Liver (tissue), 3 donors: ENCODE measurements at regions not wholly inside any gene's neighbourhood (a gene's known extent, or its start where the extent isn't known, plus 50 kb on each side); places are given as distances from the start of the nearest gene placed in this dataset.

ENCODE experiments used
- ATF3 ChIP-seq: IDR thresholded peaks from 2 replicates; pipeline ENCODE4 v1.6.1; 2016; ENCODE audit warnings: antibody characterized with exemption
- EGR1 ChIP-seq, 2 donors: IDR thresholded peaks; 2 replicates each; pipeline ENCODE4 v1.6.1; 2016 to 2018; ENCODE audit warnings: antibody characterized with exemption in 2 of 2, low read depth in 2 of 2
- FOXA2 ChIP-seq: IDR thresholded peaks from 2 replicates; pipeline ENCODE4 v1.6.1; 2016; ENCODE audit warnings: antibody characterized with exemption
- GABPA ChIP-seq, 2 donors: IDR thresholded peaks in 1 of 2; conservative IDR thresholded peaks in 1 of 2; 2 replicates each; pipeline ENCODE4 v1.6.1; 2016; ENCODE audit warnings: antibody characterized with exemption in 2 of 2, mild to moderate bottlenecking in 1 of 2, moderate library complexity in 1 of 2
- JUND ChIP-seq, 2 donors: IDR thresholded peaks; 2 replicates each; pipeline ENCODE4 v1.6.1; 2016; ENCODE audit warnings: antibody characterized with exemption in 2 of 2
- RAD21 ChIP-seq, 2 donors: IDR thresholded peaks; 2 replicates each; pipeline ENCODE4 v1.6.1; 2016; ENCODE audit warnings: antibody characterized with exemption in 2 of 2, mild to moderate bottlenecking in 2 of 2
- RXRA ChIP-seq, 2 donors: IDR thresholded peaks; 2 replicates each; pipeline ENCODE4 v1.6.1; 2017 to 2018; ENCODE audit warnings: antibody characterized with exemption in 2 of 2, mild to moderate bottlenecking in 1 of 2
- TAF1 ChIP-seq: conservative IDR thresholded peaks from 2 replicates; pipeline ENCODE4 v1.6.1; 2016; ENCODE audit warnings: antibody characterized with exemption, mild to moderate bottlenecking
- TF ChIP-seq, protein P1 (sequence below): fragments of 150-350 bp; IDR thresholded peaks from 2 replicates; pipeline ENCODE4 v1.5.1; 2017; ENCODE audit warnings: improper control_type of control experiment, low read depth, low read length; ENCODE audit not compliant: missing input control
- TF ChIP-seq, protein P2 (sequence below): IDR thresholded peaks from 2 replicates; pipeline ENCODE4 v1.6.1; 2016; ENCODE audit warnings: antibody characterized with exemption
- TF ChIP-seq, protein P3 (sequence below): IDR thresholded peaks from 2 replicates; pipeline ENCODE4 v1.6.1; 2016; ENCODE audit warnings: antibody characterized with exemption, mild to moderate bottlenecking
- donor health status: healthy.
- donor health status: healthy.

GRCh38 chr1:234690872-234691271, 80.9 kb upstream of the IRF2BP2 start:
- TF ChIP-seq GABPA (IDR thresholded peaks at IDR 0.05 in 1 of 2, conservative IDR thresholded peaks at IDR 0.05 in 1 of 2) (no peak), RAD21 (IDR thresholded peaks at IDR 0.05) (no peak), RXRA (IDR thresholded peaks at IDR 0.05) (no peak), JUND (IDR thresholded peaks at IDR 0.05) (no peak), TAF1 (no peak), FOXA2 (no peak), ATF3 (no peak), EGR1 (IDR thresholded peaks at IDR 0.05; ENCODE audit: low read depth in 2 of 2) (no peak)
- TF ChIP-seq, protein P1, sequence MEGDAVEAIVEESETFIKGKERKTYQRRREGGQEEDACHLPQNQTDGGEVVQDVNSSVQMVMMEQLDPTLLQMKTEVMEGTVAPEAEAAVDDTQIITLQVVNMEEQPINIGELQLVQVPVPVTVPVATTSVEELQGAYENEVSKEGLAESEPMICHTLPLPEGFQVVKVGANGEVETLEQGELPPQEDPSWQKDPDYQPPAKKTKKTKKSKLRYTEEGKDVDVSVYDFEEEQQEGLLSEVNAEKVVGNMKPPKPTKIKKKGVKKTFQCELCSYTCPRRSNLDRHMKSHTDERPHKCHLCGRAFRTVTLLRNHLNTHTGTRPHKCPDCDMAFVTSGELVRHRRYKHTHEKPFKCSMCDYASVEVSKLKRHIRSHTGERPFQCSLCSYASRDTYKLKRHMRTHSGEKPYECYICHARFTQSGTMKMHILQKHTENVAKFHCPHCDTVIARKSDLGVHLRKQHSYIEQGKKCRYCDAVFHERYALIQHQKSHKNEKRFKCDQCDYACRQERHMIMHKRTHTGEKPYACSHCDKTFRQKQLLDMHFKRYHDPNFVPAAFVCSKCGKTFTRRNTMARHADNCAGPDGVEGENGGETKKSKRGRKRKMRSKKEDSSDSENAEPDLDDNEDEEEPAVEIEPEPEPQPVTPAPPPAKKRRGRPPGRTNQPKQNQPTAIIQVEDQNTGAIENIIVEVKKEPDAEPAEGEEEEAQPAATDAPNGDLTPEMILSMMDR, result no peak
- TF ChIP-seq, protein P2, sequence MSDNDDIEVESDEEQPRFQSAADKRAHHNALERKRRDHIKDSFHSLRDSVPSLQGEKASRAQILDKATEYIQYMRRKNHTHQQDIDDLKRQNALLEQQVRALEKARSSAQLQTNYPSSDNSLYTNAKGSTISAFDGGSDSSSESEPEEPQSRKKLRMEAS, result no peak
- TF ChIP-seq, protein P3, sequence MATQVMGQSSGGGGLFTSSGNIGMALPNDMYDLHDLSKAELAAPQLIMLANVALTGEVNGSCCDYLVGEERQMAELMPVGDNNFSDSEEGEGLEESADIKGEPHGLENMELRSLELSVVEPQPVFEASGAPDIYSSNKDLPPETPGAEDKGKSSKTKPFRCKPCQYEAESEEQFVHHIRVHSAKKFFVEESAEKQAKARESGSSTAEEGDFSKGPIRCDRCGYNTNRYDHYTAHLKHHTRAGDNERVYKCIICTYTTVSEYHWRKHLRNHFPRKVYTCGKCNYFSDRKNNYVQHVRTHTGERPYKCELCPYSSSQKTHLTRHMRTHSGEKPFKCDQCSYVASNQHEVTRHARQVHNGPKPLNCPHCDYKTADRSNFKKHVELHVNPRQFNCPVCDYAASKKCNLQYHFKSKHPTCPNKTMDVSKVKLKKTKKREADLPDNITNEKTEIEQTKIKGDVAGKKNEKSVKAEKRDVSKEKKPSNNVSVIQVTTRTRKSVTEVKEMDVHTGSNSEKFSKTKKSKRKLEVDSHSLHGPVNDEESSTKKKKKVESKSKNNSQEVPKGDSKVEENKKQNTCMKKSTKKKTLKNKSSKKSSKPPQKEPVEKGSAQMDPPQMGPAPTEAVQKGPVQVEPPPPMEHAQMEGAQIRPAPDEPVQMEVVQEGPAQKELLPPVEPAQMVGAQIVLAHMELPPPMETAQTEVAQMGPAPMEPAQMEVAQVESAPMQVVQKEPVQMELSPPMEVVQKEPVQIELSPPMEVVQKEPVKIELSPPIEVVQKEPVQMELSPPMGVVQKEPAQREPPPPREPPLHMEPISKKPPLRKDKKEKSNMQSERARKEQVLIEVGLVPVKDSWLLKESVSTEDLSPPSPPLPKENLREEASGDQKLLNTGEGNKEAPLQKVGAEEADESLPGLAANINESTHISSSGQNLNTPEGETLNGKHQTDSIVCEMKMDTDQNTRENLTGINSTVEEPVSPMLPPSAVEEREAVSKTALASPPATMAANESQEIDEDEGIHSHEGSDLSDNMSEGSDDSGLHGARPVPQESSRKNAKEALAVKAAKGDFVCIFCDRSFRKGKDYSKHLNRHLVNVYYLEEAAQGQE, result no peak
